SK-MEL-5 (cell line): ENCODE measurements at regions not wholly inside any gene's neighbourhood (a gene's known extent, or its start where the extent isn't known, plus 50 kb on each side); places are given as distances from the start of the nearest gene placed in this dataset.

ENCODE experiments used
- DNase-seq: peaks from one replicate; pipeline ENCODE4 v3.0.0-alpha.2; 2016; ENCODE audit warnings: low read depth, low spot score
- in situ Hi-C: cut with HindIII; loops from 2 replicates; pipeline ENCODE4 v1.10.0; 2016; ENCODE audit warnings: low sequenced_read_pairs, high pct_unique_total_duplicates, low pct_unique_long_range_greater_than_20kb

- in situ Hi-C loops = no loop called here
- DNase-seq = no peak
Measured at GRCh38 chr13:53138376-53139036, 109.9 kb downstream of the OLFM4 start.

- DNase-seq = no peak
- in situ Hi-C loops = no loop called here
Measured at GRCh38 chr13:53141336-53141735, 112.7 kb downstream of the OLFM4 start.

DNA sequence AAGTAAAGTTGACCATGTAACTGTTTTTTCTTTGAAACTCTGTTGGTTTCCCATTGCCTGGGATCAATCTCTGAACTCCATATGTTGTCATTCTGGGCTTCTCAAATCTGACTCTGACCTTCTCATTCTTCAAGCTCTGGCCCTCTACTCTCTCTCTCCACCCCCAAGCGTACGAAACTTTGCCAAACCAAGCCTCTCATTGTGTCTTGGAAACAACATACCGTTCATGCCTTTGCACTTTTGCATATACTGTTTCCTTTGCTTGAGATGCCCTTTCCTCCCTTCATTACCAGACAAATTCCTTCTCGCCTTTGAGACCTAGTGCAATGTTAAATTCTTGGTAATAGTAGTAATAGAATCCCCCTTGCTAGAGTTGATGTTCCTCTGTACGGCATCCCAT is 113.7 kb downstream of the OLFM4 start:
- in situ Hi-C loops = no loop called here
- DNase-seq = no peak

GRCh38 chr13:53143757-53144339 is 115.2 kb downstream of the OLFM4 start:
- in situ Hi-C loops = no loop called here
- no peak for DNase-seq

DNA sequence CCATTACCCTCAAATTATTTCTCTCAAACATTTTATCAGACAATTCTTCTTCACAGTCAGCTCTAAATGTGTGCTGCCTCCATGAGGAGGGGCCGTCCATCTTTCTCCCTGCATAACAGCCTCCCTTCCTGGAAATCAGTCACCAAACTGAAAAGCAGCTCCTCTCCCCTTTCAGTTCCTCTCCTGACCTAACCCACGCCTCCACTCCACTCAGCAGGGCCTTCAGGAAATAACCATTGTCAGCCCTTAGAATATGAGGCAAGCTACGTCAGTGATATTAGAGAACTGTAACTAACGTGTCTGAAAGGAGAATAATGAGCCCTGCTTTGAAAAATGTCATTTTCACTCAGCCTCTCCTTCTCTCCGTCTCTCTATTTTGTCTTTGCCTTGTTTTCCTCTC is 116.2 kb downstream of the OLFM4 start:
- in situ Hi-C loops = no loop called here
- DNase-seq = no peak

GRCh38 chr13:53150568-53150967 is 122.0 kb downstream of the OLFM4 start:
- in situ Hi-C loops = no loop called here
- no peak for DNase-seq

- DNase-seq = peak; percentile 80
- in situ Hi-C loops = no loop called here
Measured at GRCh38 chr13:53151336-53152056, 122.9 kb downstream of the OLFM4 start.

GRCh38 chr13:53152057-53152421 is 123.4 kb downstream of the OLFM4 start:
- no peak for DNase-seq
- in situ Hi-C loops = no loop called here

- DNase-seq = no peak
- in situ Hi-C loops = no loop called here
Measured at GRCh38 chr13:53158201-53158600, 129.6 kb downstream of the OLFM4 start.

DNA sequence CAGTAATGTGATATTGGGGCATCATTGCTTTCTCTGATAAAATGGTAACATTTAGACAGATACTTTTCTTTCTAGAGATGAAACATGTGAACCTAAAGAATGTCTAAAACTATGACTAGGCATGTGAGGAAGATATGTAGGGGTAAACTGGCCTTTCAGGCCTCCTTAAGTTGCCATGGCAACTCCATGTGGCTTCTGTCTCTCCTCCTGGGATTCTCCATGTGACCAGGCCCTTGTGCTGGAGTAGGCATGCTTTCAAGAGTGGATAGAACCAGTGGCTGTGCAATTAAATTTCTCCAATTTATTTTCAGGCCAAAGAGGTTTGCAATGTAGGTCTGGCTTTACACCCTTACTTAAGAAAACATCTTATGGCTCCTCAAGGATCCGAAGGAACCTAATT is 130.8 kb downstream of the OLFM4 start:
- in situ Hi-C loops = no loop called here
- DNase-seq = peak; percentile 8

GRCh38 chr13:53160211-53160610 is 131.6 kb downstream of the OLFM4 start:
- DNase-seq = no peak
- in situ Hi-C loops = no loop called here

- in situ Hi-C loops = no loop called here
- no peak for DNase-seq
Measured at GRCh38 chr13:53161251-53161650, 132.6 kb downstream of the OLFM4 start.

DNA sequence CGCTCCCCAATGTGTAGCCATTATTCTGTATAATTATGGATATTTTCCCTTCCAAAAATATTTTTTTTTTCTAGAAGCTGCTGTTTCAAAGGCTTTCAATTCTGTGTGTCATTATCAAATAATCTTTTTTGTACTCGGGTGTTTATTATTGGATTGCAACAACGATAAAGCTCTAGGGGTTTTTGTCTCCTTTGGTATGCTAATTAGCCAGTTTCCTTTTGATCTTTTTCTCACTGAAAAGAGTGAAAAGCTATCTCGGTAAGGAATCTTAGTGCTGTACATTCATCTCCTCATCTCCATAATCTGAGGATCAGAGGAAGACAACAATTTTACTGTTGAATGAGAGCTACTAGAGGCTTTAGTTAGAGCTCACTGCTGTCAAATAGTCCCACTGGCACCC is 136.6 kb downstream of the OLFM4 start:
- in situ Hi-C loops = no loop called here
- DNase-seq = no peak

- in situ Hi-C loops = no loop called here
- no peak for DNase-seq
Measured at GRCh38 chr13:53167561-53167960, 138.9 kb downstream of the OLFM4 start.

GRCh38 chr13:53170910-53171309 is 142.3 kb downstream of the OLFM4 start:
- DNase-seq = no peak
- in situ Hi-C loops = no loop called here

GRCh38 chr13:53174545-53174944 is 145.9 kb downstream of the OLFM4 start:
- in situ Hi-C loops = no loop called here
- no peak for DNase-seq

- in situ Hi-C loops = no loop called here
Measured at GRCh38 chr13:53180684-53181083, 152.1 kb downstream of the OLFM4 start.

GRCh38 chr13:53182724-53183123 is 154.1 kb downstream of the OLFM4 start:
- DNase-seq = no peak
- in situ Hi-C loops = no loop called here

More at GRCh38 chr13:53180684-53181083, 152.1 kb downstream of the OLFM4 start:
- DNase-seq = no peak

DNA sequence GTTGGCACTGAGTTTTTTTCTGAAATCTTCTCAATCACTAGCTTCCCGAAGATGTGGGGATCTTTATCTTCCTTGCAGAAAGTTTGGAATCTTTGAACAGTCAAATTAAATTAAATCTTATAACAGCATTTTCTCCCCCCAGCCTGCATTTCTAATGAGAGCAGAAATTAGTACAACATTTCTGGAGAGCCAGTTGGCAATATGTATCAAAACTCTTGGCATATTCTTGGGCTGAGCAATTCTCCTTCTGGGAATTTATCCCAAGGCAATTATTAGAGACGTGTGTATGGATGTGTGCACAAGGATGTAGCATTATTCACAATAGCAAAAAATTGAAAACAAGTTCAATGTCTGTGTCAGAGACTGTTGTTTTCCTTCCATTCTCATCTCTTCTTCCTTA is 159.5 kb downstream of the OLFM4 start:
- no peak for DNase-seq

More for the DNA sequence above, 159.5 kb downstream of the OLFM4 start:
- in situ Hi-C loops = no loop called here
